IMR-90 (cell line): ENCODE measurements at regions not wholly inside any gene's neighbourhood (a gene's known extent, or its start where the extent isn't known, plus 50 kb on each side); places are given as distances from the start of the nearest gene placed in this dataset.

ENCODE experiments used
- CEBPB ChIP-seq: IDR thresholded peaks from 2 replicates; pipeline ENCODE4 v1.6.1; 2012; ENCODE audit warnings: low read depth, low read length, improper control_type of control experiment
- CTCF ChIP-seq: conservative IDR thresholded peaks from 2 replicates; pipeline ENCODE4 v1.5.1; 2012; ENCODE audit warnings: mild to moderate bottlenecking, low read depth, low read length, improper control_type of control experiment
- MAZ ChIP-seq: IDR thresholded peaks from 2 replicates; pipeline ENCODE4 v1.6.1; 2012; ENCODE audit warnings: low read depth, mild to moderate bottlenecking, low read length, improper control_type of control experiment, moderate library complexity, borderline replicate concordance
- NFE2L2 ChIP-seq: fragments of 150-350 bp; IDR thresholded peaks from 2 replicates; pipeline ENCODE4 v1.6.1; 2016; ENCODE audit warnings: low read depth, mild to moderate bottlenecking, low read length
- POLR2A ChIP-seq: IDR thresholded peaks from 2 replicates; pipeline ENCODE4 v1.6.1; 2012; ENCODE audit warnings: mild to moderate bottlenecking, low read depth, low read length
- RAD21 ChIP-seq: IDR thresholded peaks from 2 replicates; pipeline ENCODE4 v1.6.1; 2012; ENCODE audit warnings: low read length, improper control_type of control experiment
- RCOR1 ChIP-seq: IDR thresholded peaks from 2 replicates; pipeline ENCODE4 v1.6.1; 2012; ENCODE audit warnings: mild to moderate bottlenecking, low read length, improper control_type of control experiment; ENCODE audit not compliant: insufficient replicate concordance
- RFX5 ChIP-seq: IDR thresholded peaks from 2 replicates; pipeline ENCODE4 v1.8.0; 2012; ENCODE audit warnings: low read depth, mild to moderate bottlenecking, low read length, moderate library complexity

GRCh38 chr10:78948621-78949030 is 120.1 kb upstream of the ZMIZ1 start:
- TF ChIP-seq CTCF (no peak), POLR2A (no peak), RCOR1 (no peak), CEBPB (no peak), RAD21 (no peak), NFE2L2 (no peak), RFX5 (no peak), MAZ (no peak)
